Thoracic aorta (tissue), 2 donors: ENCODE measurements at regions not wholly inside any gene's neighbourhood (a gene's known extent, or its start where the extent isn't known, plus 50 kb on each side); places are given as distances from the start of the nearest gene placed in this dataset.

Experiments used
- ATAC-seq: fragments of 150-250 bp; one replicate; pipeline ENCODE4 v1.8.0; 2017; ENCODE audit warnings: low read depth; ENCODE audit not compliant: insufficient number of reproducible peaks, low FRiP score
- DNase-seq: peaks from one replicate; pipeline ENCODE4 v3.0.0-alpha.2; 2020; ENCODE audit warnings: low spot score
- H3K27ac ChIP-seq, 2 donors: fragments of 200-600 bp; sonication (generic); 1 replicate in 1 of 2; 2 replicates in 1 of 2; pipeline ENCODE4 v1.5.1; 2016; ENCODE audit warnings: mild to moderate bottlenecking in 2 of 2, moderate library complexity in 2 of 2
- H3K27me3 ChIP-seq: fragments of 200-600 bp; sonication (generic); replicated peaks from 2 replicates; pipeline ENCODE4 v1.6.0; 2016; ENCODE audit warnings: mild to moderate bottlenecking; ENCODE audit not compliant: insufficient read depth
- H3K36me3 ChIP-seq: fragments of 200-600 bp; sonication (generic); one replicate; pipeline ENCODE4 v1.5.1; 2016
- H3K4me1 ChIP-seq, 2 donors: fragments of 200-600 bp; sonication (generic); 1 replicate in 1 of 2; 2 replicates in 1 of 2; pipeline versions ENCODE4 v1.5.1 to v1.6.0; 2016; ENCODE audit warnings: low read depth in 2 of 2, mild to moderate bottlenecking in 1 of 2; ENCODE audit not compliant: control insufficient read depth in 1 of 2
- H3K4me3 ChIP-seq: fragments of 200-600 bp; sonication (generic); 2 replicates; pipeline ENCODE4 v1.5.1; 2016; ENCODE audit warnings: mild to moderate bottlenecking
- H3K9me3 ChIP-seq: fragments of 200-600 bp; sonication (generic); 2 replicates; pipeline ENCODE4 v1.5.1; 2016
- TF ChIP-seq, protein P1 (sequence below): fragments of 200-600 bp; sonication (generic); IDR thresholded peaks from one replicate; pipeline ENCODE4 v1.5.1; 2019; ENCODE audit warnings: antibody characterized with exemption

DNA sequence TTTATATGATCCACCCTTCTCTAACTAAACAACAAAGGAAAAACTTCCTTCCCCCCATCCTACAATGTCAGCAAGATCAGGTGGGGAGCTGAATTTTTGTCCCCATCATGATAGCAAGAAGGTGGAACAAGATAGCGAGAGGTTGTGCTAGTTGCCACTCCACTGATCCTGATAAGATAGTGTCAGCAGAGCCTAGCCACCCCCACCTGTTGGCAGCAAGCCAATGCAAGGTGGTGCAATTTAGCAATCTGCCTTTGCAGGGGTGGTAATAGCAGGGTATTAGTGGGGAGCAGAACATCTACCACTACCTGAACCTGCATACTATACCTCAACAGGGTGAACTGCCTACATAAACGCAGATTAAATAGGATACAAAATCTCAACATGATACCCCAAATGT is 80.2 kb upstream of the MAMLD1 start:
- H3K4me1 ChIP-seq = no peaks in the 10 kb centered on the region
- no peak overlapping the region for H3K4me3 ChIP-seq
- TF ChIP-seq, protein P1, sequence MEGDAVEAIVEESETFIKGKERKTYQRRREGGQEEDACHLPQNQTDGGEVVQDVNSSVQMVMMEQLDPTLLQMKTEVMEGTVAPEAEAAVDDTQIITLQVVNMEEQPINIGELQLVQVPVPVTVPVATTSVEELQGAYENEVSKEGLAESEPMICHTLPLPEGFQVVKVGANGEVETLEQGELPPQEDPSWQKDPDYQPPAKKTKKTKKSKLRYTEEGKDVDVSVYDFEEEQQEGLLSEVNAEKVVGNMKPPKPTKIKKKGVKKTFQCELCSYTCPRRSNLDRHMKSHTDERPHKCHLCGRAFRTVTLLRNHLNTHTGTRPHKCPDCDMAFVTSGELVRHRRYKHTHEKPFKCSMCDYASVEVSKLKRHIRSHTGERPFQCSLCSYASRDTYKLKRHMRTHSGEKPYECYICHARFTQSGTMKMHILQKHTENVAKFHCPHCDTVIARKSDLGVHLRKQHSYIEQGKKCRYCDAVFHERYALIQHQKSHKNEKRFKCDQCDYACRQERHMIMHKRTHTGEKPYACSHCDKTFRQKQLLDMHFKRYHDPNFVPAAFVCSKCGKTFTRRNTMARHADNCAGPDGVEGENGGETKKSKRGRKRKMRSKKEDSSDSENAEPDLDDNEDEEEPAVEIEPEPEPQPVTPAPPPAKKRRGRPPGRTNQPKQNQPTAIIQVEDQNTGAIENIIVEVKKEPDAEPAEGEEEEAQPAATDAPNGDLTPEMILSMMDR = no peak
- DNase-seq = no peak
- no peak for ATAC-seq
- no peaks in the 10 kb centered on the region for H3K36me3 ChIP-seq
- H3K27ac ChIP-seq = no peak overlapping the region
- H3K9me3 ChIP-seq = no peaks in the 10 kb centered on the region
- no peaks in the 10 kb centered on the region for H3K27me3 ChIP-seq

DNA sequence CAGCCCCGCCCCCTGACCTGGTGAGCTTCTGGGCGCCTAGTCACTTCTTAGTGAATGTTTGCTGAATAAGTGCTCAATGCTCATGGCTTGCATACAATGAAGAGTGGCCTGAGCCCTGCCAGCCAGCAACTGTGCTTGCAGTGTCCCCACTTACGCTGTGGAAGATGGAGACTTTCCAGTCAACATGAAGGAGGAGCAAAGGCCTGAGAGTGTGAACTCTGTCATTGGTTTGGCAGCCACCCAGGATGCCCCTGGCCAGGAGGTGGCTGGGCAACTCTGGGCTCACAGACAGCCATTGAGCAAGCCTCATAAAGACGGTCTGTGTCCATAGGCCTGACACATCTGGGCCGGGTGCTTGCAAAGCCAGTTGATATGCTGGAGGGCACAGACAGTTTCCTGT is 72.1 kb upstream of the MAMLD1 start:
- ATAC-seq = no peak

DNA sequence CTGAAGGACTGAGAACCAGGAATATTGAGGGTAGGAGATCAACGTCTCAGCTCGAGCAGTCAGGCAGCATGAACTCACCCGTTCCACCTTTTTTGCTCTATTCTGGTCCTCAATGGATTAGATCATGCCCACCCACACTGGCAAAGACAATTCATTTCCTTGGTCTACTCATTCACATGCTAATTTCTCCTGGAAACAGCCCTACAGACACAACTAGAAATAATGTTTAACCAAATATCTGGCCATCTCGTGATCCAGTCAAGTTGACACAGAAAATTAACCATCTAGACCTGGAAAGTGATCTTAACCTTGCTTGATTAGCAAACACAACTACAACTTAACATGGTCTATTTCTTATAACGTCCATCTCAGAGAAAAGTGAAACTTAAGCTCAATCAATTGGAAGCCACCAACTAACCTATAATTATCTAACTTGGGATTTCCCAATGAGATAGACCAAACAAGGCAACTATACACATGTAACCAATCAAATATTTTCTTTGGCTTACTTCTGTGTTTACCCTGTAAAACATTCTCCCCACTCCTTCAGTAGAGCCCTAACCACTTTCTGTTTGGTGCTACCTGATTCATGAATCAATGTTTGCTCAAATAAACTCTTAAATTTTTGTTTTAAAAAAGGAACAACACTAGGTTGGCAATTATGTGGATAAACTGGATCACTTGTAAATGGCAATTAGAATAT is 69.7 kb upstream of the MAMLD1 start:
- no peaks in the 10 kb centered on the region for H3K36me3 ChIP-seq
- no peaks in the 10 kb centered on the region for H3K27me3 ChIP-seq
- no peak overlapping the region for H3K4me3 ChIP-seq
- H3K9me3 ChIP-seq = no peaks in the 10 kb centered on the region
- ATAC-seq (no peak), DNase-seq (no peak)
- H3K4me1 ChIP-seq = no peaks in the 10 kb centered on the region
- H3K27ac ChIP-seq = no peak overlapping the region
- TF ChIP-seq, protein P1 = no peak

More for the DNA sequence above, 72.1 kb upstream of the MAMLD1 start:
- no peak overlapping the region for H3K27ac ChIP-seq
- no peaks in the 10 kb centered on the region for H3K36me3 ChIP-seq
- TF ChIP-seq, protein P1 = no peak
- H3K9me3 ChIP-seq = no peaks in the 10 kb centered on the region
- H3K4me3 ChIP-seq = no peak overlapping the region
- no peak for DNase-seq
- no peaks in the 10 kb centered on the region for H3K27me3 ChIP-seq
- H3K4me1 ChIP-seq = no peaks in the 10 kb centered on the region

DNA sequence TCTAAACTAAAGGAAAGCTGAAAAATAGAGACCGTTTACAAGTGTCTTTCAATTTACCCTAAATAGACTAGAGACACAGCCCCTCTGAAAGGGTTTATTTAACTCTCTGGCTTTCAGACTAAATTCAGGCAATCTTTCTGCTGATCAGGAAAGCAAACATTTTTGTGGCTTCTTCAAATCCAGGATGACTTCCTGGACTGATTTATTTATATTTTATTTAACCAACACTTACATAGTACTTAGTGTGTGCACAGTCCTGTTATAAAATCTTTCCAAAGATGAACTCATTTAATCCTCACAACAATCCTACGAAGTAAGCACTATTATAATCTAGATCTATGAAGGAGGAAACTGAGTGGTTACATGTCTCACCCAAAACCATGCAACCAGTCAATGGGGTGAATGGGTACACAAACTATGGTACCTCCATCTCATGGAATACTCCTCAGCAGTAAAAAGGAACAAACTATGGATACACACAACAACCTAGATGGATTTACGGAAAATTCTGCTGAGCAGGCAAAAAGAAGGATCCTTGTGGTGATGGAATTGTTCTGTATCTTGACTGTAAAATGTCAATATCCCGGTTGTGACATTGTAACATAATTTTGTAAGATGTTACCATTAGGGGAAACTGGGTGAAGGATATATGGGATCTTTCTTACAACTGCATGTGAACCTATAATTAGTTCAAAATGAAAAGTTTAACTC is 64.1 kb upstream of the MAMLD1 start:
- no peak for DNase-seq
- Histone ChIP-seq H3K4me3 (no peak overlapping the region), H3K36me3 (no peaks in the 10 kb centered on the region), H3K9me3 (no peaks in the 10 kb centered on the region), H3K27ac (no peak overlapping the region), H3K4me1 (no peaks in the 10 kb centered on the region), H3K27me3 (no peaks in the 10 kb centered on the region)
- ATAC-seq = no peak
- TF ChIP-seq, protein P1 = no peak

DNA sequence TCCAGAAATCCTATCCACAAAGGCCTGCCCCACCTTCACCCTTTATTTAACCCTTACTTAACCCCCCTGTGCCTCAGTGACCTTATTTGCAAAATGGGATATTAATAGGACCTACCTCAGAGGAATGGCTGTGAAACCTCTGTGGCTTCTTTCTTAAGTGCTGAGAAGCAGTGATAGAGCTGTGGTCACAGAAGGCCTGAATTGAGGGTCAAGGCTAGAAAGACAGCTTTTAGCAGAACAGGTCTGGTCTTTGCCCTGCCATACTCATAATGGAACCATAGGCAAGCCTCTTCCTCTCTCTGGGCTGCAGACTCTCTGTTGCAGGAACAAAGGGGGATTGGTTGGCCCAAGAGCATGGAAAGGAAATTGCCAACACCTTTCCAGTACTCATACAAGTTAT is 63.5 kb upstream of the MAMLD1 start:
- no peaks in the 10 kb centered on the region for H3K9me3 ChIP-seq
- no peaks in the 10 kb centered on the region for H3K36me3 ChIP-seq
- DNase-seq = no peak
- TF ChIP-seq, protein P1 = no peak
- no peak overlapping the region for H3K27ac ChIP-seq
- no peak overlapping the region for H3K4me3 ChIP-seq
- no peaks in the 10 kb centered on the region for H3K27me3 ChIP-seq
- no peak for ATAC-seq
- no peaks in the 10 kb centered on the region for H3K4me1 ChIP-seq
